ENCODE measurements at regions not wholly inside any gene's neighbourhood (a gene's known extent, or its start where the extent isn't known, plus 50 kb on each side); places are given as distances from the start of the nearest gene placed in this dataset.

DNA sequence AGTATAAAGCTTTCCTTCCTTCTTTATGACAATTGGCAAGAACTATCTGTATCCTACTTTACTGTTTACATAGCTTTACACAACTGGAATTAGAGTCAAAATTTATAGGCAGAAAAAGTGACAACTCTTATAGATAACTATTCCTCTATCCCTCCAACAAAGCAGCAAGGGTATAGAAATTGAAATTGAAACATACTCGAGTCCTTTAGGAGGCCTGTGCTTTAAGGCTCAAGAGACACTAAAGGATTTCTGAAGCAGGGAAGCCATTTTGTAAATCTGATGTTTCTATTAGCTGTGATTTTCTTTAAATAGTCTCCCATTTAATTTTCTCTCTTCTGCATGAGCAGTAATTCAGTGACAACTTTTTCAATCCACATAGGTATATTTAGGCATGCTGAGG is 567.6 kb upstream of the MAN1A1 start:
- DNase-seq, result no peak
- Mint-ChIP-seq H3K9me3 (peaks cover 5% of the 10 kb centered on the region), H3K36me3 (ENCODE audit: low read depth) (no peaks in the 10 kb centered on the region), H3K4me3 (no peak overlapping the region), H3K27ac (no peak overlapping the region), H3K4me1 (no peaks in the 10 kb centered on the region), H3K27me3 (no peaks in the 10 kb centered on the region)
- ChIA-PET CTCF (no interaction called here), POLR2A (no interaction called here)

DNA sequence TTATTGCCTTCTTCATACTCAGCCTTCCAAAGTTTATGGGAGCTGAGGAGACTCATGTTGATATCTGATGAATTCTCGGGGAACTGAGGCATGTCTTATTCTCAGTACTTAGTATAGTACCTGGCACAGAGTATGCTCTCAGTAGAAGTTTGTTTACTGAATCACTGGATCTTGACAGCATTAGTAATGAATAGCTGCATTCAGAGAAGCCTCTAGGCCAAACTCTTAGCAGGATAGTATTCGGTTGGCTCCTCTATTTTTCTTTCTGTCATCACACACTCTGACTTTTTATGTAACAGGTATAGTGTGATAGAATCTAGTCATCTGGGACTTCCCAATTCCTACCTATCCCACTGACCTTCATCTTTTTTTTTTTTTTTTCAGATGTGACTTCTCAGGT is 566.4 kb upstream of the MAN1A1 start:
- DNase-seq, result no peak
- no peak overlapping the region for H3K27ac Mint-ChIP-seq
- H3K27me3 Mint-ChIP-seq, result no peaks in the 10 kb centered on the region
- CTCF ChIA-PET, result no interaction called here
- POLR2A ChIA-PET, result no interaction called here
- no peaks in the 10 kb centered on the region for H3K36me3 Mint-ChIP-seq (ENCODE audit: low read depth)
- H3K4me3 Mint-ChIP-seq, result no peak overlapping the region
- no peaks in the 10 kb centered on the region for H3K9me3 Mint-ChIP-seq
- H3K4me1 Mint-ChIP-seq, result no peaks in the 10 kb centered on the region

DNA sequence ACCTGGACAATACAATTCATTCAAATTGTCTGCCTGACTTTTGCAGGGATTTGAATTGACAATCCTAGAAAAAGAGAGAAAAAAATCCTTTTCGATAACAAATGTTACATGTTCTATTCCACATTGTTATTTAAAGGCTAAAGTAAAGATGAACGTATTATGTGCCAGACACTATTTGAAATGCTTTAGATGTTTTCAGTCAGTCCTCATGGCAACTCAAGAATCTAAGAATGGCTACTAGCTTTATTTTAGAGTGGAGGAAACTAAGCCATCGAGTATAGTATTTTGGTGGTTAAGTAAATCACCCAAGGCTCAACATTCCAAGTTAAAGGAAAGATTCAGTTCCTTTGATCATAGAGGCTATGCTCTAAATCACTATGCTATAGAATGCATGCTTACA is 558.6 kb upstream of the MAN1A1 start:
- DNase-seq, result no peak
- Mint-ChIP-seq H3K27me3 (no peaks in the 10 kb centered on the region), H3K4me1 (no peaks in the 10 kb centered on the region), H3K27ac (no peak overlapping the region), H3K36me3 (ENCODE audit: low read depth) (no peaks in the 10 kb centered on the region), H3K9me3 (no peaks in the 10 kb centered on the region), H3K4me3 (no peak overlapping the region)
- ChIA-PET CTCF (no interaction called here), POLR2A (no interaction called here)

DNA sequence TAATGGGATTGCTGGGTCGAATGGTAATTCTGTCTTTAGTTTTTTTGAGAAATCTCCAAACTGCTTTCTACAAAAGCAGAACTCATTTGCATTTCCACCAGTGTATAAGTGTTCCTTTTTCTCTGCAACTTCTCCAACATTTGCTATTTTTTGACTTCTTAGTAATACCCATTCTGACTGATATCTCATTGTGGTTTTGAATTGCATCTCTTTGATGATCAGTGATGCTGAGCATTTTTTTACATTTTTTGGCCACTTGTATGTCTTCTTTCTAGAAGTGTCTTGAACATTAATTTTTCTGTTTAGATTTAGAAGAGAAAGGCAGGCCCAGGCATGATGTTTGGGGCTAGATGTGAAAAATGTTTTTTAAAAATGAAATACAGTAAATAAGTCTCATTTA is 553.1 kb upstream of the MAN1A1 start:
- Mint-ChIP-seq H3K4me3 (no peak overlapping the region), H3K4me1 (no peaks in the 10 kb centered on the region), H3K9me3 (no peaks in the 10 kb centered on the region), H3K27ac (no peak overlapping the region), H3K27me3 (peaks cover 1% of the 10 kb centered on the region), H3K36me3 (ENCODE audit: low read depth) (no peaks in the 10 kb centered on the region)
- no peak for DNase-seq
- ChIA-PET CTCF (no interaction called here), POLR2A (no interaction called here)

DNA sequence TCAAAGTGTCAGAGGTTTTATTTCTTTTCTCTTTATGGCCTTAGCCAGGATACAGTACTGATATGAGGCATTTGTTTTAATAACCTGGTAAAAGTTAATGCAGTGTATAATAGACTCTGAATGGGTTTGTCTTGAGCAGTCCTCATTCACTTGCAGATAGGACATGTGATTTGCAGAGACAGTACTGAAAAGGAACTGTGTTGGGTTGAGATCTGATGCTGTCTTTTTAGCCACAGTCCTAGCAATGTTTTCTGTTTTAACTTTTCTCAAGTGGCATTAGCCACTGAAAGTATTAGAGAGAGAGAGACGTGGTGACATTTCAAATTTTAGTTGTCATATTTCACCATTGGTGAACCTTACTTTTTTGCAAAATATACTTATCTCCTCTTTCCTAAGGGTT is 547.2 kb upstream of the MAN1A1 start:
- no peaks in the 10 kb centered on the region for H3K9me3 Mint-ChIP-seq
- H3K36me3 Mint-ChIP-seq (ENCODE audit: low read depth), result no peaks in the 10 kb centered on the region
- peaks cover 1% of the 10 kb centered on the region for H3K27me3 Mint-ChIP-seq
- no peak overlapping the region for H3K4me3 Mint-ChIP-seq
- no peak for DNase-seq
- H3K27ac Mint-ChIP-seq, result no peak overlapping the region
- ChIA-PET POLR2A (no interaction called here), CTCF (no interaction called here)
- H3K4me1 Mint-ChIP-seq, result no peaks in the 10 kb centered on the region

DNA sequence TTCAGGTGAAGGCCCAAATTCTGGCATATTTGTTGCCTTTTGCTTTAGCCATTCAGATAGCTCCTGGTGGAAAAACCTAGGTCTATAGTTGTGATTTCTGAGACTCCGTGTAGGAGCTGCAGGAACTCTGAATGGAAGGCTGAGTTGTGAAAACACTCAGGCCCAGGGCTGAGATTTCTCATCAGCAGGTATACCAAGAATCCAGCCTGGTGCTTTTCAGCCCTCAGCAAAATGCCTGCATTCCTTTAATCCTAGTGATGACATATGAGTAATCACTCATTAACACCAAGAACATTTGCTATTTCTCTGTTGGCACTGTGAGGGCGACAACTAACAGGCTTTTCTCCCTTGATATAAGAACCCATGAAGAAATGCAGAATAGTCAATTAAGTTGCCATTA is 546.1 kb upstream of the MAN1A1 start:
- no peaks in the 10 kb centered on the region for H3K4me1 Mint-ChIP-seq
- CTCF ChIA-PET, result no interaction called here
- H3K27me3 Mint-ChIP-seq, result peaks cover 1% of the 10 kb centered on the region
- POLR2A ChIA-PET, result no interaction called here
- DNase-seq, result no peak
- no peaks in the 10 kb centered on the region for H3K36me3 Mint-ChIP-seq (ENCODE audit: low read depth)
- H3K27ac Mint-ChIP-seq, result no peak overlapping the region
- H3K4me3 Mint-ChIP-seq, result no peak overlapping the region
- H3K9me3 Mint-ChIP-seq, result no peaks in the 10 kb centered on the region

DNA sequence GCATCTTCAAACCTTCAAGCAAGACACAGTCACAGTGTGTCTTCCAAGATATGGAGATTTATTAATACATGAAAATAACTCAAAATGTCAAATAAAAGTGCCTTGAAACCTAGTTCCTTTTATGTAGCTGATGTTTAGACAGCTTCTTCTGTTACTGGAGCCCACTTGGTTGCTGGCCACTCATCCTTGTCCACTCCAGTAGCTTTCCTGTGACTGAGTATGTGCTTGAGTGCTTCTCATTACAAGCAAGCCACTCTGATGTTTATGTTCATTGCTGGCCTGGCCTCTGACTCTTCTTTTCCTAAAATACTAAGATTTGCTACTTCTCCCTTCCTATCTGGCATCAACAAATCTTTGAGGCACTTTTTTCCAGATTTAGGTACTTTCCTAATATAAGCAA is 545.2 kb upstream of the MAN1A1 start:
- no peak overlapping the region for H3K27ac Mint-ChIP-seq
- H3K27me3 Mint-ChIP-seq, result peaks cover 1% of the 10 kb centered on the region
- DNase-seq, result no peak
- no peak overlapping the region for H3K4me3 Mint-ChIP-seq
- CTCF ChIA-PET, result no interaction called here
- H3K9me3 Mint-ChIP-seq, result no peaks in the 10 kb centered on the region
- no peaks in the 10 kb centered on the region for H3K4me1 Mint-ChIP-seq
- no peaks in the 10 kb centered on the region for H3K36me3 Mint-ChIP-seq (ENCODE audit: low read depth)
- POLR2A ChIA-PET, result no interaction called here

DNA sequence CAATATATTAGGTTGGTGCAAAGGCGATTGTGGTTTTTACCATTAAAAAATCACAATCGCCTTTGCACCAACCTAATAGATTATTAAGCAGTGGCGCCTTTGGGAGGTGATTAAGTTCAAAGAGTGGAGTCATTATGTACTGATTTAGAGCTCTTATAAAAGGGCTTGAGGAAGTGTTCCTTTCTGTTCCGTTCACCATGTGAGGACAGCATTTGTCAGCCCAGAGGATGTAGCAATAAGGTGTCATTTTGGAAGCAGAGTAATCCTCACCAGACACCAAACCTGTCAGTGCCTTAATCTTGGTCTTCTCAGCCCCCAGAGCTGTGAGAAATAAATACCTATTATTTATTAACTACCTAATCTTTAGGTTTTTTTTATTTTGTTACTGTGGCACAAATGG is 542.1 kb upstream of the MAN1A1 start:
- Mint-ChIP-seq H3K4me3 (no peak overlapping the region), H3K4me1 (no peaks in the 10 kb centered on the region), H3K27ac (no peak overlapping the region), H3K36me3 (ENCODE audit: low read depth) (no peaks in the 10 kb centered on the region), H3K9me3 (no peaks in the 10 kb centered on the region), H3K27me3 (no peaks in the 10 kb centered on the region)
- DNase-seq, result no peak
- ChIA-PET CTCF (no interaction called here), POLR2A (no interaction called here)

DNA sequence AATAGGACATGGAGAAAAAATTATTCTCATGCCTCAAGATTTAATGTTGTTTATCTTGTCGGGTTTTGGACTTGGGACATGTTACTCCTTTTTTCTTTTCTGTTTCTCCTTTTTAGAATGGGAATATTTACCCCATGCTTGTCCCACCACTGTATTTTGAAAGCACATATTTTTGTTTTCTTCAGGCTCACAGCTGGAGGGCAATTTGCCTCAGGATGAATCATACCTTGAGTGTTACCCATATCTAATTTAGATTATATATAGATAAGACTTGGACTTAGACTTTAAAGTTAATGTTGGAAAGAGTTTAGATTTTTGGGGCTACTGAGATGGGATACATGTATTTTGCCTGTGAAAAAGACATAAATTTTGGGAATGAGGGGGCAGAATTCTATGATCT is 541.6 kb upstream of the MAN1A1 start:
- no peak for DNase-seq
- Mint-ChIP-seq H3K4me3 (no peak overlapping the region), H3K27me3 (no peaks in the 10 kb centered on the region), H3K4me1 (no peaks in the 10 kb centered on the region), H3K9me3 (no peaks in the 10 kb centered on the region), H3K27ac (no peak overlapping the region), H3K36me3 (ENCODE audit: low read depth) (no peaks in the 10 kb centered on the region)
- POLR2A ChIA-PET, result no interaction called here
- CTCF ChIA-PET, result no interaction called here

DNA sequence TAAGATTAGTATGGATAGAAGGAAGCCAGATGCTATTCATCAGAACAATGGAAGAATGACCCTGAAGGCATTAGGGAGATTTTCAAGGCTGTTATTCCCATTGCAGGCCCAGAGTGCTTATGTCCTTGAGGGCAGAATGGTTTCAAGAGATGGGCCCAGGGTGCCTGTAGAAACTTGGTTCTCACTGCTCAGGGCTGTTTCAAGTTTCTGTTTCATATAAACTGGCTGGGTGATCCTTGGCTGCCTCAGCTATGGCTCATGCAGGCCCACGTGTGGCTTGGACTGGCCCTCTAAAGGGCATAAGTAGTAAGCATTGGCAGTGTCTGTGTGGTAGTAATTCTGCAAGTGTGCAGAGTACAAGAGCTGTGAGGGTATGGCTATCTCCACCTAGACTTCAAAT is 540.9 kb upstream of the MAN1A1 start:
- Mint-ChIP-seq H3K9me3 (no peaks in the 10 kb centered on the region), H3K36me3 (ENCODE audit: low read depth) (no peaks in the 10 kb centered on the region), H3K27me3 (no peaks in the 10 kb centered on the region), H3K4me1 (no peaks in the 10 kb centered on the region), H3K27ac (no peak overlapping the region), H3K4me3 (no peak overlapping the region)
- DNase-seq, result no peak
- POLR2A ChIA-PET, result no interaction called here
- CTCF ChIA-PET, result no interaction called here

DNA sequence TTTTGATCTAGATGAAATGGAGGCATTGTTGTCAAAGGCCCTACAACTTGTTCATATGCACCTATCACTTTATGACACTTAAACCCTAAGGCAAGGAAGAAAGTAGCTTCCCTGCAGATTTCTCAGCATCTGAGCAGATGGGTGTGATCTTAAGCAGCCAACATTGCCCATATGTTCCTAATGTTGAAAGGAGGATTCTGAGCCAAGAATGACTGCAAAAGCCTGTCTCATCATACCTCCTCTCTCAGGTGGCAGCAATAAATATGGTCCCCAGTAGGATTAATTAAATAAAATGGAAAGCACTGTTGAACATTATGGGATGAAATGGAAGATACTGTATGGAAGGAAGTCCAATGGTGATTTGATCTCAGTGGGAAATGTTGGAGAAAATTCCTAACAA is 538.1 kb upstream of the MAN1A1 start:
- no peak overlapping the region for H3K4me3 Mint-ChIP-seq
- H3K27me3 Mint-ChIP-seq, result no peaks in the 10 kb centered on the region
- H3K36me3 Mint-ChIP-seq (ENCODE audit: low read depth), result no peaks in the 10 kb centered on the region
- H3K27ac Mint-ChIP-seq, result no peak overlapping the region
- H3K4me1 Mint-ChIP-seq, result no peaks in the 10 kb centered on the region
- CTCF ChIA-PET, result no interaction called here
- DNase-seq, result no peak
- POLR2A ChIA-PET, result no interaction called here
- no peaks in the 10 kb centered on the region for H3K9me3 Mint-ChIP-seq

DNA sequence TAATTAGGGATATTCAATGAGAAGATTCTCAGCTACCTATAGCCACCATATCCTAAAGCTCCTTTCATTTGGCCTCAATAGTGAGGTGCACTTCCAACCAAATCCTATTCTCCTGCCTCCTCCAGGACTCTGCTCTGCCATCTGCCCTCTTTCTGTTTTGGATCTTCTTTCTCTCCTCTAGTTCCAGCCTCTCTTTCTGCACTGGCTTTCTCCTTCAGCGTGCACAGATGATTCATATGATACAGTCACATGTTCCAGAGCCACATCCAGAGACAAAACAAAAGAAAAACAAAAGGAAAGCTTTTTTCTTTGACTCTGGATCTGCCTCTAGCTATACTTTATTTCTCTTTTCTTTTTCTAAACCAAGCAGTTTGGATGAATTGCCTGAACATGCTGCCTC is 531.9 kb upstream of the MAN1A1 start:
- CTCF ChIA-PET, result no interaction called here
- Mint-ChIP-seq H3K4me1 (no peaks in the 10 kb centered on the region), H3K36me3 (ENCODE audit: low read depth) (no peaks in the 10 kb centered on the region), H3K9me3 (no peaks in the 10 kb centered on the region), H3K4me3 (no peak overlapping the region), H3K27ac (no peak overlapping the region), H3K27me3 (peaks cover under 1% of the 10 kb centered on the region)
- DNase-seq, result no peak
- POLR2A ChIA-PET, result no interaction called here

DNA sequence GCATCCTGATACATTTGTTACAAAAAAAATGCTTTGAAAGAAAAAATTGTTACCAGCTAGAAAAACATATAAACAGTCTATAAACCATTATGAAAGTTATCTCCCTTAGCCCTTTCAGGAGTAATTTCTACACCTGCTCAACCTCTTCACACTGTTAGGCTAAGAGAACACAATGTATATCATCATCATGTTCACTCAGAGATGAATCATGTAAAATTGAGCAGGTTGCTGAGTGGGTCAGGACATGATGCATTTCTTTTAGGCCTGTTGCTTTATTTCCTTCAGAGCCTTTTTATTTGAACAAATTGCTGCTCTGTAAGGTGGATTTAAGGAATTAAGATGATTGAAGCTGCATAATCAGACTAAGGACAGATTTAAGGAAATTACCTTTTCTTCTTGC is 531.3 kb upstream of the MAN1A1 start:
- H3K36me3 Mint-ChIP-seq (ENCODE audit: low read depth), result no peaks in the 10 kb centered on the region
- DNase-seq, result no peak
- H3K4me1 Mint-ChIP-seq, result no peaks in the 10 kb centered on the region
- ChIA-PET POLR2A (no interaction called here), CTCF (no interaction called here)
- no peaks in the 10 kb centered on the region for H3K9me3 Mint-ChIP-seq
- peaks cover 4% of the 10 kb centered on the region for H3K27me3 Mint-ChIP-seq
- H3K4me3 Mint-ChIP-seq, result no peak overlapping the region
- H3K27ac Mint-ChIP-seq, result no peak overlapping the region

DNA sequence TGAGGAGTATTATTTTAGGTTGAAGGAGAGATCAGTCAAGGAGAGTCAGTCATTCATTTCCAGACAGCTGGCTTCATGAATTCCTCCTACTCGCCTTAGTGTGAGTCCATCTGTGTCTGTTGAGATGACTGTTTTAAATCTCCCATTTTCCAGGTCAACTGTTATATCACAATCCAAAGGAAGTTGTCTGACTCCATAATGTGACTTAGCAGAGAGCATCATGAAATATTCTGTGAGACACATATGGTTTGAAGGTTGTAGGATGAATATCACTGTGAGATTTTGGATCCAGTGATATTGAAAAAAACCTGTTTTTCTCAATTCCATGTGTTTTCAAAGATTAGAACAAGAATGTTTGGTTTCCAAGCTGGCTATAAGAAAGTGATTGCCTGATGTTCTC is 530.2 kb upstream of the MAN1A1 start:
- Mint-ChIP-seq H3K4me1 (no peaks in the 10 kb centered on the region), H3K27ac (no peak overlapping the region), H3K36me3 (ENCODE audit: low read depth) (no peaks in the 10 kb centered on the region), H3K4me3 (no peak overlapping the region), H3K27me3 (peaks cover 4% of the 10 kb centered on the region), H3K9me3 (no peaks in the 10 kb centered on the region)
- DNase-seq, result no peak
- POLR2A ChIA-PET, result no interaction called here
- CTCF ChIA-PET, result no interaction called here

DNA sequence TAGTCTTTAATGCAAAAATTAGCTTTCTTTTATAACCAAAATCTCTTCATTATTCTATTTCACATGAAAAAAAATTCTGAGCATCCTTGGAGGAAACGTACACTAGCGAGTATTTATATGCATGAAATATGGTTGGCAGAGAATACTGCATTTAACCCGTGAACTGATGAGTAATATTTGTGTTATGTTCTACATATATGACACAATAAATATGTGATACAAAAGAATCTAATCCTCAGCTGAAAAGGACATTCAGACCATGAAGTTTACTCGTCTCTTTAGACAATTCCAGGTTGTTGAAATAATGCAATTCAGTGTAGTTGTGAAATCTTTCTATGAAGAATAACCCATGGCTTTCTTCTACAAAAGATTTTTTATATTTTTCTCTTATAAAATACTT is 524.8 kb upstream of the MAN1A1 start:
- no peak overlapping the region for H3K4me3 Mint-ChIP-seq
- ChIA-PET CTCF (no interaction called here), POLR2A (no interaction called here)
- no peaks in the 10 kb centered on the region for H3K9me3 Mint-ChIP-seq
- H3K4me1 Mint-ChIP-seq, result no peaks in the 10 kb centered on the region
- H3K36me3 Mint-ChIP-seq (ENCODE audit: low read depth), result no peaks in the 10 kb centered on the region
- H3K27ac Mint-ChIP-seq, result no peak overlapping the region
- H3K27me3 Mint-ChIP-seq, result peaks cover 6% of the 10 kb centered on the region
- DNase-seq, result no peak
